ENCODE measurements at regions not wholly inside any gene's neighbourhood (a gene's known extent, or its start where the extent isn't known, plus 50 kb on each side); places are given as distances from the start of the nearest gene placed in this dataset.

GRCh38 chr7:85512790-85513189 lies 325.9 kb upstream of the SEMA3D start:
- TF ChIP-seq CTCF (IDR thresholded peaks at IDR 0.05), result no peak
- TF ChIP-seq POLR2AphosphoS5 (IDR thresholded peaks at IDR 0.05), result no peak
- TF ChIP-seq POLR2A (IDR thresholded peaks at IDR 0.05), result no peak
- no peak for TF ChIP-seq EP300 (IDR thresholded peaks at IDR 0.05)
- no peak overlapping the region for H3K4me3 ChIP-seq
- no peaks in the 10 kb centered on the region for H3K27me3 ChIP-seq
- no peaks in the 10 kb centered on the region for H3K9me3 ChIP-seq
- DNase-seq, result no peak
- H3K27ac ChIP-seq, result no peak overlapping the region
- intact Hi-C loops (cut with DNase I; ENCODE audit: low total_unique reads), result no loop called here
- H3K4me1 ChIP-seq, result no peaks in the 10 kb centered on the region
- H3K36me3 ChIP-seq, result no peaks in the 10 kb centered on the region

- TF ChIP-seq CTCF (IDR thresholded peaks at IDR 0.05) (no peak), POLR2A (IDR thresholded peaks at IDR 0.05) (no peak), POLR2AphosphoS5 (IDR thresholded peaks at IDR 0.05) (no peak), EP300 (IDR thresholded peaks at IDR 0.05) (no peak)
- Histone ChIP-seq H3K4me1 (no peaks in the 10 kb centered on the region), H3K4me3 (no peak overlapping the region), H3K9me3 (no peaks in the 10 kb centered on the region), H3K27ac (no peak overlapping the region), H3K36me3 (no peaks in the 10 kb centered on the region), H3K27me3 (no peaks in the 10 kb centered on the region)
- WGBS, 5 donors, result 84 to 99% (median 88%) methylated on average over 2 of the region's 2 CpGs
- no peak for DNase-seq
- intact Hi-C loops (cut with DNase I; ENCODE audit: low total_unique reads), result no loop called here
Observed at GRCh38 chr7:85510287-85510686, 323.4 kb upstream of the SEMA3D start.

GRCh38 chr7:85509476-85509875 lies 322.6 kb upstream of the SEMA3D start:
- no peaks in the 10 kb centered on the region for H3K36me3 ChIP-seq
- H3K27me3 ChIP-seq, result no peaks in the 10 kb centered on the region
- 79 to 90% (median 83%) methylated on average over 2 of the region's 2 CpGs for WGBS, 5 donors
- no peaks in the 10 kb centered on the region for H3K4me1 ChIP-seq
- H3K4me3 ChIP-seq, result no peak overlapping the region
- H3K27ac ChIP-seq, result no peak overlapping the region
- DNase-seq, result no peak
- TF ChIP-seq EP300 (IDR thresholded peaks at IDR 0.05), result no peak
- no peak for TF ChIP-seq POLR2AphosphoS5 (IDR thresholded peaks at IDR 0.05)
- no peak for TF ChIP-seq POLR2A (IDR thresholded peaks at IDR 0.05)
- no peak for TF ChIP-seq CTCF (IDR thresholded peaks at IDR 0.05)
- H3K9me3 ChIP-seq, result no peaks in the 10 kb centered on the region
- intact Hi-C loops (cut with DNase I; ENCODE audit: low total_unique reads), result no loop called here

- Histone ChIP-seq H3K4me1 (no peaks in the 10 kb centered on the region), H3K4me3 (no peak overlapping the region), H3K27ac (no peak overlapping the region), H3K9me3 (no peaks in the 10 kb centered on the region), H3K27me3 (no peaks in the 10 kb centered on the region), H3K36me3 (no peaks in the 10 kb centered on the region)
- TF ChIP-seq POLR2AphosphoS5 (IDR thresholded peaks at IDR 0.05), result no peak
- TF ChIP-seq POLR2A (IDR thresholded peaks at IDR 0.05), result no peak
- no peak for TF ChIP-seq EP300 (IDR thresholded peaks at IDR 0.05)
- TF ChIP-seq CTCF (IDR thresholded peaks at IDR 0.05), result no peak
- DNase-seq, result no peak
- 74 to 87% (median 81%) methylated on average over 4 of the region's 4 CpGs for WGBS, 5 donors
- intact Hi-C loops (cut with DNase I; ENCODE audit: low total_unique reads), result no loop called here
Observed at GRCh38 chr7:85508642-85509410, 322.0 kb upstream of the SEMA3D start.
